ENCODE measurements at regions not wholly inside any gene's neighbourhood (a gene's known extent, or its start where the extent isn't known, plus 50 kb on each side); places are given as distances from the start of the nearest gene placed in this dataset.

DNA sequence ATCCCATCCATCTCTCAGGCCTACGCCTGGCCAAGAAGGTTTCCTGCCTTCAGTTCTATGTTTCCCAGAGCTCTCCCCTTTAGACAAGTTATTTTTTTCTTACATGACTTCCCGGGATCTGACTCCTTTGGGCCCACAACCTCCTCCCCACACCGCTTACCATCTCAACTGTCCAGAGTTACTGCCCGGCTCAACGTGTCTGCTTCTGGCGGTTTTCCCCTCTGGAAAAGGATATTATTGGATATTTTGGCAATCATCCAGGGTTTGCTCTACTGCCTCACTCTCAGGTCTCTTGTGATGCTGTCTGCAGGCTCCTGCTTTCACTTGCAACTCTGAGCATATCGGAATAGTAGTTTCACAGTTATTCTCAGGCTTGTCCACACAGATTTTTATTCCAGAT is 318.2 kb upstream of the CAMK1G start:
- no peak for DNase-seq (ENCODE audit: low read depth in 3 of 3)

DNA sequence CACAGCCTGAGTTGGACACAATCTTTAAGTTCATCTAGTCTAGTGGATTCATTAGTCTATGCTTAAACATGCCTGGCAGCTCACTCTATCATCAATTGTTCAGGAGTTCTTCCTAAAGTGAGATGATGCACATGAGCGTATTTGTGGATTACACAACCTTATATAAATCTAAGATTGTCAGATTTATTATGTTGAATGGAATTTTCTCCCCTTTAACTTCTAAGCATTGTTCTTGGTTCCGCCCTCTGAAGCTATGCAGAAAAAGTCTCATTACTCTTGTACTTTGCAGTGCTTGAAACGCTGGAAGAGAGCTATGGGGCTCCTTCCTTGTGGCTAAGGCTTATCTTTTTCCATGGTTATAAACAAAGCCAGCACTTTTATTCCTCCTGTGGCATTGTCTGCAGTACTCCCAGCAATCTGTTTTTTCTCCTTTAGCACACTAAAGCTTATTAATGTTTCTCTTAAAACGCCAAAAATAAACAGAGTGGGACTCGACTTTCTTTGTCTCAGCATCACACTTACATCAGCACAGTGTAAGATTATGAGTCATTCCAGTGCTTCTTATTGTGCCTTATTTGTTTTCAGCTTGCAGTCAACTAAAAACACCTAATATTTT is 316.8 kb upstream of the CAMK1G start:
- DNase-seq (ENCODE audit: low read depth in 3 of 3): no peak

DNA sequence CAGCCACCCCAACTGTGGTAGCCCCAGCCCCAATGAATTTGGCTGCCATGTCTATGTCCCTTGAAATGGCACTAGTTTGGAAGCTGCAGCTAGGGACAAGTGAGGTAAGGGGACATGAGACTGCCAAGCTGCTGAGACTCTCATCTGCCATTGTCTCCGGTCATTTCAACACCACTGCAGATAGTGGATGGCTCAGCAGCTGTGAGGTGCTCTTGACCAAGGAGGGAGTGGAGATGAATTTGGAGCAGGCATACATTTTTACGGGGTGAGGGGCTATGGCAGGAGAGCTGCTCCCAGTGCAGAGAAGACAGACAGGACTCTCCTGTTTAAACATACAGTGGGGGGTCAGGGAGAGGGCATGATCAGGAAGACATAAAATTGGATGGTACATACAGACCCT is 315.5 kb upstream of the CAMK1G start:
- no peak for DNase-seq (ENCODE audit: low read depth in 3 of 3)

DNA sequence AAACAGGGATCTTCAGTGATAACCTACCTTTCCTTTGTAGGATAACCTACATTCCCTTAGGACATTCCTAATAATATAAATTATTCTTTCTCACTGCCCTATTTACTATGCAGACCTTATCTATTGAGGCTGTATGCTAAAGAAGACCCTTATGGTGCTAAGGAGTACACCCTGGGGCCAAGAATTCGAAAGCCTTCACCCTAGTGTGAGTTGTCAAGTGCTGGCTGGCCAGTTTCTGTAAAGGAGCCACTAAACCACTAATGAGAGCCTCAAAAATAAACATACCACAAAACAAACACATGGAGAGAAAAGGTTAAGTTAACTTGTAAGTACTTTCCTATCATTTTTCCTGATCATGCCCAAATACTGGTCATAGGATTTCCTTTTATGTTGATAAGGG is 315.0 kb upstream of the CAMK1G start:
- DNase-seq (ENCODE audit: low read depth in 3 of 3): no peak

DNA sequence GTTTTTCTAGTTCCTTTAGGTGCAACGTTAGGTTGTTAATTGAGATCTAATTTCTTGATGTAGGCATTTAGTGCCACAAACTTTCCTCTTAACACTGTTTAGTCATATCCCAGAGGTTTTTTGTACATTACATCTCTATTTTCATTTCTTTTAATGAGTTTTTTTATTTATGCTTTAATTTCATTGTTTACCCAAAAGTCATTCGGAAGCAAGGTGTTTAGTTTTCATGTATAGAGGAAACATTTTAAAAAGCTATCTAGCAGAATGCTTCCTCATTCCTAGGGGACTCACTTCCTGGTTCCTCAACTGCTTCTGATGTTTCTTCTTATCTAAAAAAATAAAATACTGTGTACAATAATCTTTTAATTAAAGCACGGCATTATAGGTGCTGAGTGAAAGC is 307.2 kb upstream of the CAMK1G start:
- no peak for DNase-seq (ENCODE audit: low read depth in 3 of 3)

DNA sequence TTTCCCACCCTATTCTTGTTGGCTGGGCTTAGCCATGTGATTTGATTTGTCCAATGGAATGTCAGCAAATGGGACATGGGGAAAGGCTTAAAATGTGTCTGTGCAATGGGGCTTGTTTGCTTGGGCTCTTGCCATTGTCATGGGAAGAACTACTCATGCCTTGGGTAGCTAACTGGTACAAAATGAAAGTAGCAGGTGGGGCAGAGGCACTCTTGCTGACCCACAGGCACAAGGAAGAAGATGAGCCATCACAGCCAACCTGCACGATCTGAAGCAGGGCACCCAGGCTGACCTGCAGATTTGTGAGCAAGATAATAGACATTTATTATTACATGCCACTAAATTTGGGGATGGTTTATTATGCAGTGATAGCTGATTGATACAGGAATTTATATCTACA is 305.9 kb upstream of the CAMK1G start:
- DNase-seq (ENCODE audit: low read depth in 3 of 3): no peak

DNA sequence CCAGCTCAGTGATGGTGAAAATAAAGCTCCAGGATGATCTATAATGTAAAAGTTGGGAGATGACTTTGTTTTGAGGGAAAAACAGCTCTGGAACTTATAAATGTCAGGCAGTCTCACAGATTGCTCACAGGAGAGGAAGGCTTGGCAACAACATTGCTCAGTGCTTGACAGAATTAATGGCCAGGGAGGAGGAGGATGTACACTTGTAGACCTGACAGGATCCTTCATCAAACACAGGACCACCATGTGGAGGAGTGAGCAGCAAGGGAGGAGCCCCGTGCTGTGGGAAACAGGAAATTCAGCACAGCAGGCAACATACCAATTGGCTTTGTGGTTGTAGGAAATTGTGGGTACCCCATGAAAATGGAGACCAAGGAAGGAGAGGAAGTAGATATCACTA is 291.8 kb upstream of the CAMK1G start:
- DNase-seq (ENCODE audit: low read depth in 3 of 3): no peak

DNA sequence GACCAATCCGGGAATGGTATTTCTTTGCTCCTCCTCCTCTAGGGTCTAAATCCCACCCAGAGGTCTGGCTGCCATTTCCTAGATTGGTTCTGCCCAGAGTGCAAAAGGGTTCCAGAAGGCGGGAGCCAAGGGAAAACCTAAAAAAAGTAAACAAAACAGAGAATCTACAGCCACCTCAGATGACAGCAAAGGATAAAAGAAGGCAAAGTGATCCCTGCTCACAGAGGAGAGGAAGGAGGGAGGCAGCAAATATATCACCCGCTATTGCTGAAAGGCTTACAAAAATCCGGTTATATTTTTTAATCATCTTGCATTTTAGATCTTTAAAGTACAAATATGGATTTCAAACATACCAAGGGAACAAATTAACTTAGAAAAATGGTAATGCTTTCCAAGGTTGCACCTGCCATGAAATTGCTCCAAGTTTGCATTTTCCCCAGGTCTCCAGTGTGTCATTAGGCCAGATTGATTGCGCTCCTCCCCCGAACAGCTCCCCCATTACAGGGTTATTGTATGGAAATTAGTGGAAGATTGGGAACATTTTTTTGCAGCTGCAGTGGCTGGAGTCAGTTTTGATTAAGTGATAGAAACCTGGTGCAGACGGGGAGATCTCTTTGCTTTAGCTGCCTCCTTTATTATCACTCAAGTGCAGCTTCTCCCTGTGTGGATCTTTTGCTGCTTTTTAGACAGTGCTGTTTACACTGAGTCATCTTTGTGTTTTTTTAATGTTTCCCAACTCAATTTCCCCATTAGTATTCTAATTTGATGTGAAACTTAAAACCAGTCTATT is 280.5 kb upstream of the CAMK1G start:
- no peak for DNase-seq (ENCODE audit: low read depth in 3 of 3)

DNA sequence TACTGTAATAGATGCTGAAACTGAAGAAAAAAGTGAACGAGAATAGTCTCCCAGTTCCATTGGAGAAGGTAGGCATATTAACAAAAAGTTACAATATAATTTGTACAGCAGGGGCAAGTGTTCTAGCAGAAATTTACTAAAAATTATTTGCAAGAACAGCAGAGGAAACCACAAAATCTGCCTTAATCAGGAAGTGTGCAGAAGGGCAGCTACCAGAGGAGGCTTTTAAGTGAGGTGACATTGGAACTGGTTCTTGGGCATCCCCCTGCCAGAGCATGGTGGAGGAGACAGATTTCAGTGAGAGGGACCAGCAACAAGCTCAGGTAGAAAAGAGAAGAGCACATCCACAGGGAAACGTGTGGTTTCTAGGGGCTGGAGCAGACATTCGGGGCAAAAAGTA is 279.3 kb upstream of the CAMK1G start:
- DNase-seq (ENCODE audit: low read depth in 3 of 3): no peak

DNA sequence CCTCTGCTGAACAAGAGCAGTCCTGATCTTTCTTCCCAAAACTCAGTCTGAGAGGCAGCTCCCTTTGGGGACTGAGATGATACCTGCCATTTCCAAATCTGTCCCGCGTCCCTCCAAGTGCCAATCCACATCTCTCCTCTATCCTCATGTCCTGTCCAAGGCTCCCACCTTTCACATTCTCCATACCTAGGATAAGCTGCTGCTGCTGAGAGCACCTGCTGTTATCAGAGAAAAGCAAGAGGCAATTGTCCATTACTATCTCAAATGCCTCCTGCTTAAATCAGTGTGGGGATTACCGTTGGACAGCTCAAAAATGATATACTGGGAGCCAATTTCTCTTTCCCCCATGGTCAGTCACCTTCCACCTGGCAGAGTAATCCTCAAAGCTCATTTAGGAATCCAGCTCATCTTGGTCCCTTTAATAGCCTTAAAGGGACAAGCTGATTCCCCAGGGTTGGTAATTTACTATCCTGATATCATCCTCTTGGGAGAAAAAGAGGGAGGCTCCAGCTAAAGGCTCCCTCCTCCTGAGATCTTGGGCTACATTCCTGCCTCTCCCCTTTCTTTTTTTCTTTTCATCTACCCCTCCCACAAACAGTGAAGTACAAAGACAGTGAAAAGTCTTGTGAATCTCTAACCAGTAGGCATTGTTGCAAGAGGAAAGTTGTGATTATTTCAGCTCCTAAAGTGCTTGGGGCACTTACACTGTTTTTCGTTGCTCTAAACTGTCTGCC is 278.1 kb upstream of the CAMK1G start:
- DNase-seq (ENCODE audit: low read depth in 3 of 3): no peak

GRCh38 chr1:209307846-209308245 is 275.7 kb upstream of the CAMK1G start:
- DNase-seq (ENCODE audit: low read depth in 3 of 3): no peak

DNA sequence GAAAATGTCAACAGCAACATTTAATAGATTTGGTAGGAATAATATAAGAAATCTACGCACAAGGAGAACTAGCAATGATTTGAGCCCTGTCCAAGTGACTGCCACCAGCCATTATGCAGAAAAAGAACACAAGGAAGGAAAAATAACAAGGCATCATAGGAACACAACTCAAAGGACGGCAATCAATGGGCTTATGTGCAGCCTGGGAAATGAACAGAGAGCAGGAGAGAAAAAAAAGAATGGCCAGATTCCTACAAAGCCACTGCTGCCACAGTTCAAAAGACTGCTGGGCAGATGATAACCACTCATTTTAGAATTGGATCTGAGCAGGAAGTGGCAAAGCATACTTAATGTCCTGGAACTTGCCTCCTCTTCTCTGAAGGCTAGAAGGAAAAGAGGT is 274.3 kb upstream of the CAMK1G start:
- DNase-seq (ENCODE audit: low read depth in 3 of 3): no peak

- no peak for DNase-seq (ENCODE audit: low read depth in 3 of 3)
Measured at GRCh38 chr1:209311770-209312169, 271.7 kb upstream of the CAMK1G start.

DNA sequence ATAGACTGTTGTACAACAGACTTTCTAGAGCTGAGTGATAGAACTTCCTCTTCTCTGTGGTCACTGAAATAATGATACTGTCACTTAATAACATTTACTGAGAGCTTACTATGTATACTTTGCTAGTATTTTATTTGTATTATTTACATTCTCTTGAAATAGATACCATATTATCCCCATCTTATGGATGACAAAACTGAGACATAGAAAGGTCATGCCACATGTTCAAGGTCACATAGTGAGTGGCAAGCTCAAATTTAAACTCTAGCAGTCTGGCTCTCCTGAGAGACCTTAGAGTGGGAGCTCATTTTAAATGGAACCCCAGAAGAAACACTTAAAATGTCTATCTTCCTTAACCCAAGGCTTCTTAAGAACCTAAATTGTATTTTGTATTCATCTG is 266.6 kb upstream of the CAMK1G start:
- DNase-seq (ENCODE audit: low read depth in 3 of 3): no peak

DNA sequence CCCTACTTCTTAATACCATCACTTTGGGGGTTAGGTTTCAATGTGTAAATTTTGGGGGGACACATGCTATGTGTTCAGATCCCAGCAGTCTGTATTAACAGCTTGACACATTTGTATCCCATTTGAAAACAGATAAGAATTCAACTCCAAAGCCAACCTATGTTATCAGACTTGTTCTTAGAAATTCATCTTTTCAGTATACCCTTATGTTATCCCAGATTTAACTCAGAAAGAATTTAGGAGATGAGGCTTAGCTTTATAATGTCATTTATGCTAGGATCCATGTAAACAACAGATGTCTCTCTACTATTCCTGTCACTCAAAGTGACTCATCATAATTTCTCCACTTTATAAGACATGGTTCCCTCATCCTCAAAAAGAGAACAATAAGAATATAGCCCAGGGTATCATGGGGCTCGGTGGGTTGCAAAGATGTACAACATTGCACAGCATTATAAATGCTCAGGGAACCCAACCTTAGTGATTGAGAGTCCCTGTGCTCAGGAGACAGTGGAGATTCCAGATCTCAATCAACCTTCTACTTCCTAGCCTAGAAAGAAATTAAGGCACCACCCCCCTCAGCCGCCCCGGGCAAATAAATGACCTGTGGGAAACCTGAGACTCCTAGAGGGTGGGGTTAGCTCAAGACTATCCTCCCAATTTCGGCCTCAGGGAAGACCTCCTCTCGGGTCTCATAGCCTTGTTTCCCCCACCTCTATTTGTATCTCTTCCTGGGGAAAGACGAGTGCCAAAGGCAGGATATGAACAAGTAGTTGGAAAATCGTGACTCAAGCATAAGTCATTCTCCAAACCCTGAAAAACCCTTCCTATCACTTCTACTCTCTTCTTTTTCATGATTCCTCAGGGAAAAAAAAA is 265.1 kb upstream of the CAMK1G start:
- DNase-seq (ENCODE audit: low read depth in 3 of 3): no peak

- DNase-seq (ENCODE audit: low read depth in 3 of 3): no peak
Measured at GRCh38 chr1:209319057-209319432, 264.5 kb upstream of the CAMK1G start.

DNA sequence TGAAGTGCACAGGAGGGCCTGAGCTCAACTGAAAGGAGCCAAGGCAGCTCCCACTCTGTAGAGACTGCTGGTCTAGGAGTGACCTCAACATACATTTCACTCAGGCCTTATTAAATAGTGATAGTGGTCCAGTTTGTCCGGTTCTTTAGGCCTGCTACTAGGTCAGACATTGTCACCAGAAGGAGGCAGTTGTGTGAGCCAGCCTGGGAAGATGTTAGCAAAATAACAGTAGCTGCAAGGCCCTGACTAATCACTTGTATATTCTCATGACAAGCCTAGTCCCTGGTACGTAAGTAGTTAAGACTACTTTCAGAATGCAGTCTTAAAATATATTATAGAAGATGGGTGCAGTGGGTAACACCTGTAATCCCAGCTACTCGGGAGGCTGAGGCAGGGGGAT is 264.0 kb upstream of the CAMK1G start:
- no peak for DNase-seq (ENCODE audit: low read depth in 3 of 3)

DNA sequence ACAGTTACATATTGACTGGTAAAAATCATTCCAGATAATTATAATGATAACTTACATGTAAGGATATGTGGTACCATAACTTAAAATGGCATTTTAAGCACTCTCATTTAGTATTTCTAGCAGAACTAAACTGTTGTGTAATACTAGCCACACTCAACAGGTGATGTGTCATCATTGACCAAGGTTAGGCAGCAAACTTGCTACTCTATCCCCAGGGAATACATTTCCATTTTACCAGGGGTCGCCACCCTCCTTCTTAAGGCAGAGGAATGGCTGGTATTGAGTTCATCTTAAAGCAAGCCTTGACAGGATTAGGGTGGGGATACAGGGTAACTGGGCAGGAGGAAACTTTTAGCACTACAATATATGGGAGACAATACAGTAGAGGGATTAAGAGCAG is 259.8 kb upstream of the CAMK1G start:
- DNase-seq (ENCODE audit: low read depth in 3 of 3): no peak

- DNase-seq (ENCODE audit: low read depth in 3 of 3): no peak
Measured at GRCh38 chr1:209324901-209325871, 258.3 kb upstream of the CAMK1G start.

DNA sequence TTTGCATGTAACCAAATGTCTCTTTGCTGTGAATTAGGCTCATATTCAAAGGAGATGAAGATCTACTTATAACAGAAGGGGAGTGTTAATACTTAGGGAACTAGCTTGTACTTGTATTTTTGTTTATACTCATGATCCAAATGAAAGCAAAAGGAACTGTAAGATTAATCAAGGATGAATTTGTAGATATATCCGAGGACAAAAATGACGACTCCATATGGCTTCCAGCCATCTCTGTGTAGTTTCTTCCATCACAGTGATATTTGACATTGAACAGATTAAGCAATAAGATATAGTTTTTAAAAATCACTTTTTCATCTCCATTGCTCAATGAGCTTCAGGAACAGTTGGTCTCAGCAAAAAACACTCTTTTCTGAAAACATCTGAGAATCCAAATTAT is 257.4 kb upstream of the CAMK1G start:
- no peak for DNase-seq (ENCODE audit: low read depth in 3 of 3)

- DNase-seq (ENCODE audit: low read depth in 3 of 3): no peak
Measured at GRCh38 chr1:209326831-209327230, 256.7 kb upstream of the CAMK1G start.

Measured in stimulated activated CD4-positive, alpha-beta T cell treated with anti-CD3 and anti-CD28 coated beads, TNF-alpha, amount 100 ng/mL, for 4 hours (primary cell).